SJCRH30 (cell line): ENCODE measurements at regions not wholly inside any gene's neighbourhood (a gene's known extent, or its start where the extent isn't known, plus 50 kb on each side); places are given as distances from the start of the nearest gene placed in this dataset.

ENCODE experiments used
- DNase-seq, 2 experiments: peaks; one replicate each; pipeline ENCODE4 v3.0.0-alpha.2; 2015 to 2020
- H3K27ac ChIP-seq: fragments of 250-450 bp; sonication (Bioruptor Pico); 2 replicates; pipeline ENCODE4 v1.5.1; 2020; ENCODE audit warnings: mild to moderate bottlenecking, moderate library complexity
- H3K27me3 ChIP-seq: fragments of 250-450 bp; sonication (Bioruptor Pico); 2 replicates; pipeline ENCODE4 v1.5.1; 2020; ENCODE audit warnings: mild to moderate bottlenecking, moderate library complexity
- H3K36me3 ChIP-seq: fragments of 250-450 bp; sonication (Bioruptor Pico); 2 replicates; pipeline ENCODE4 v1.5.1; 2020; ENCODE audit warnings: mild to moderate bottlenecking, moderate library complexity
- H3K4me1 ChIP-seq: fragments of 250-450 bp; sonication (Bioruptor Pico); 2 replicates; pipeline ENCODE4 v1.5.1; 2020; ENCODE audit warnings: mild to moderate bottlenecking, moderate library complexity
- H3K4me3 ChIP-seq: fragments of 250-450 bp; sonication (Bioruptor Pico); 2 replicates; pipeline ENCODE4 v1.5.1; 2020; ENCODE audit warnings: mild to moderate bottlenecking, moderate library complexity
- H3K9me3 ChIP-seq: fragments of 250-450 bp; sonication (Bioruptor Pico); replicated peaks from 2 replicates; pipeline ENCODE4 v1.5.1; 2020; ENCODE audit warnings: mild to moderate bottlenecking, moderate library complexity

- Histone ChIP-seq H3K9me3 (no peaks in the 10 kb centered on the region), H3K4me1 (no peaks in the 10 kb centered on the region), H3K36me3 (no peaks in the 10 kb centered on the region), H3K27ac (no peak overlapping the region), H3K27me3 (no peaks in the 10 kb centered on the region), H3K4me3 (no peak overlapping the region)
- no peak for DNase-seq
Observed at GRCh38 chr11:80173371-80174136, 732.7 kb upstream of the TENM4 start.

GRCh38 chr11:80168796-80169195 is 728.0 kb upstream of the TENM4 start:
- H3K27ac ChIP-seq = no peak overlapping the region
- H3K9me3 ChIP-seq = no peaks in the 10 kb centered on the region
- no peaks in the 10 kb centered on the region for H3K4me1 ChIP-seq
- H3K4me3 ChIP-seq = no peak overlapping the region
- H3K27me3 ChIP-seq = no peaks in the 10 kb centered on the region
- no peak for DNase-seq
- H3K36me3 ChIP-seq = no peaks in the 10 kb centered on the region

DNA sequence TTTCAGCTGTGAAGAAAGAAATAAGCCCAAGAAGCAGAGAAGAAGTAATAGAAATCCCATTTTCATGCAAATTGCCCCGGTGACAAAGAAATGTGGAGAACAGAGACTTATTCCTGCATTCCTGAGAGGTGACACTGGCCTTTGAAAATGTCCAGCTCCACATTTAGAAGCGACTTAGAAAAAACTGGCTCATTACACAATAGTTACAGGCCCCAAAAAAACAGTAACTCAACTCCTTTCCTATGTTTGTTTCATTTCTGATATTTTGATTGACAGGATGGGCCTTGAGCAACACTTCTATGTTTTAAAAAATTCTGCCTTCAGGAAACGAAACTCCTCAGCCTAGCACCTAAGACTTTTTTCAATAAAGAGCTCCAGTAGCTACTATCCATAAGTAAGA is 726.9 kb upstream of the TENM4 start:
- Histone ChIP-seq H3K27ac (no peak overlapping the region), H3K4me1 (no peaks in the 10 kb centered on the region), H3K4me3 (no peak overlapping the region), H3K9me3 (no peaks in the 10 kb centered on the region), H3K36me3 (no peaks in the 10 kb centered on the region), H3K27me3 (no peaks in the 10 kb centered on the region)
- DNase-seq = no peak

DNA sequence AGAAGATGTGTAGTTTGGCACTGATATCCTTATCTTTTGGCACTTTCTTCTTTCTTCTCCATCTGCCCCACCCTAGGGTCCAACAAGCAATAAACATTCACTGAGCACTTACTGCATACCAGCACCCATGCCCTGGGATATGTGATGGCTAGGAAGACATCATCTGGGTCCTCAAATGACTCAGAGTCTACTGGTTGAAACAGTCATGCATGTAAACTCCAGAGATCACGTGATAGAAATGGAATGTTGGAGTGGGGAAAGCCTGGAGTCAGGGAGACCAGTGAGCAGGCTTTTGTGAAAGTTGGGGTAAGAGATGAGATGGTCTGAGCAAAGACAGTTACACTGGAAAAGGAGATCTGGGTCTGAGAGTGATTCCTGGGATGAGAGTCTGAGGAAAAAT is 724.9 kb upstream of the TENM4 start:
- Histone ChIP-seq H3K27ac (no peak overlapping the region), H3K4me1 (no peaks in the 10 kb centered on the region), H3K4me3 (no peak overlapping the region), H3K9me3 (no peaks in the 10 kb centered on the region), H3K36me3 (no peaks in the 10 kb centered on the region), H3K27me3 (no peaks in the 10 kb centered on the region)
- DNase-seq = no peak

DNA sequence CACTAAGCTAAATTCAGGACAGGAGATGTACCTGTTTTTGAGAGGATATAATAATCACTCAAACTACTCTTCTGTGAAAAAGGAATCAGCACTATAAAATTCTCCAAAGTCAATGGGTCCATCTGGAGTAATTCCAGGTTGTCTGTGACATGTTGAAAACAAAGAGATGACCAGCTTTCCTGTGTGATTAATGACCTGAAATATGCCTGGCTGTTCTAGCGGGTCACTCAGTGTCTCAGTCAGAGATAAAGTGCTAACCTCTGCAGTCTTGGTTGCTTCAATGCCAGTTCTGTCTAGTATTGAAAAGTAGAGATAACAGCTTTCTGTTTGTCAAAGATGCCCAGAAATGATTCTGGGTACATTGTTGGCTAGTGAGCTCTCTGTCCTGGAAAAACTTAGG is 722.6 kb upstream of the TENM4 start:
- Histone ChIP-seq H3K27me3 (no peaks in the 10 kb centered on the region), H3K4me3 (no peak overlapping the region), H3K27ac (no peak overlapping the region), H3K4me1 (no peaks in the 10 kb centered on the region), H3K9me3 (no peaks in the 10 kb centered on the region), H3K36me3 (no peaks in the 10 kb centered on the region)
- no peak for DNase-seq

DNA sequence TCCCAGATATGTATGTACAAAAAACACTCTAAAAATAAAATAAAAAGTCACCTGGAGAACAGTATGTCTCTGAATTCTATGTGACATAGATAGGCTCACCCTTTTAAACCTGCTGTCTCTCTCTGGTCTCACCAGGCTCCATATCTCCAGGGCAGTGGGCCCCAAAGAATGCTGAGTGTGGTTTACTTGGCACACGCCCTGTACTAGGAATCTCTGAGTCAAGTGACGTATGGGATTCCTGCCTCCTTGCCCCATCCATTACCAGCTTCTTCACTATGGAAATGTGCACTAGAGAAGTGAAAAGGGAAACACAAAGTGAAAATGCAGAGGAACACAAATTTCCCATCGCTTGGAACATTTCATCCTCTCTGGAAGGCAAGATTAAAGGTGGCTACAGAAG is 722.2 kb upstream of the TENM4 start:
- H3K36me3 ChIP-seq = no peaks in the 10 kb centered on the region
- no peaks in the 10 kb centered on the region for H3K4me1 ChIP-seq
- no peaks in the 10 kb centered on the region for H3K9me3 ChIP-seq
- H3K27ac ChIP-seq = no peak overlapping the region
- no peak overlapping the region for H3K4me3 ChIP-seq
- DNase-seq = peak; percentile 2 to 6
- H3K27me3 ChIP-seq = no peaks in the 10 kb centered on the region

DNA sequence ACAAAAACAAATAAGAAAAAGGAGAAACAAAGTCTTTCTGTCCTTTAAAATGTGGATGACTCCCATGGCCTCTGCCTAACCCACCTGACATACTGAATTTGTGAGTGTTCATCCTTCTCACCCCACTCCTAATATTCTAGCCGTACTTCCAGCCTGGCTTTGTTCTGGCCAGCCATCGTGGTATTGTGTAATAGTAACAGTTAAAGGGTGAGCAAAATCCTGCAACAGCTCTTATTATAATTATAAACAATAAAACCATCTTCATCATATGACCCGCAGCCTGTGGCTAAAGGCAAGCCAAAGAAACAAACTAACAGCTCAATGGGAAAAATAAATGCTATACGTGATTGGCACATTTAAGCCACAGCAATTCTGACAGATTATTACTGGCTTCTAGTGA is 721.6 kb upstream of the TENM4 start:
- H3K4me1 ChIP-seq = no peaks in the 10 kb centered on the region
- no peaks in the 10 kb centered on the region for H3K36me3 ChIP-seq
- no peaks in the 10 kb centered on the region for H3K27me3 ChIP-seq
- H3K9me3 ChIP-seq = no peaks in the 10 kb centered on the region
- no peak for DNase-seq
- H3K4me3 ChIP-seq = no peak overlapping the region
- no peak overlapping the region for H3K27ac ChIP-seq

GRCh38 chr11:80157447-80157846 is 716.6 kb upstream of the TENM4 start:
- no peak overlapping the region for H3K4me3 ChIP-seq
- DNase-seq = no peak
- no peaks in the 10 kb centered on the region for H3K36me3 ChIP-seq
- H3K27me3 ChIP-seq = no peaks in the 10 kb centered on the region
- no peaks in the 10 kb centered on the region for H3K9me3 ChIP-seq
- no peaks in the 10 kb centered on the region for H3K4me1 ChIP-seq
- H3K27ac ChIP-seq = no peak overlapping the region

GRCh38 chr11:80156062-80156461 is 715.2 kb upstream of the TENM4 start:
- Histone ChIP-seq H3K27me3 (no peaks in the 10 kb centered on the region), H3K27ac (no peak overlapping the region), H3K36me3 (no peaks in the 10 kb centered on the region), H3K4me3 (no peak overlapping the region), H3K4me1 (no peaks in the 10 kb centered on the region), H3K9me3 (no peaks in the 10 kb centered on the region)
- DNase-seq = no peak

DNA sequence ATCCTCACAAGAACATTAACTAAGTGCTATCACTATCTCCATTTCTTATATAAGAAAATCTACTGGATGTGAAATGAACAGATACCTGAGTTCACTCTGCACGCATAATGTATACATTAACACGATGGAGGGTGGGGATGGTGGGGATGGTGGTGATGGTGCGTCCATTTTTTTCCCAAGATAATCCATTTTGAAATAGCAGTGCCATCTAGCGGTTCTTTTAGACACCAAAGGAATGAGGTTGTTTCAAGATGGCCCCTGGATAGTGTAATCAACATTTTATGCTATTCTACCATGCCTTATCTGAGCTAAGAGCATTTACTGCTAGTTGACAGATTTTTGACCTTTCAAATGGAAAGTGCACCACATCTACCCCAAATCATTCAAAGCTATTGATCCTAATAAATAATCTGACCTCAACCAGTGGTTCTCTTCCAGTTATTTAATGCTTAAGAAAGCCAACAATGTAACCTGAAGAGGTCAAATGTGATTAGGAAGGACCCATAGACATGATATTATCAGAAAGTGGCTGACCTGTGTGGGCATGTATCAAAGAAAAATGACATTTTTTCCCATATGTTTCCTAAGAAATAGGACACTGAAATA is 714.7 kb upstream of the TENM4 start:
- peak; percentile 16 to 62 for DNase-seq
- Histone ChIP-seq H3K27me3 (no peaks in the 10 kb centered on the region), H3K27ac (no peak overlapping the region), H3K4me3 (no peak overlapping the region), H3K36me3 (no peaks in the 10 kb centered on the region), H3K9me3 (no peaks in the 10 kb centered on the region), H3K4me1 (no peaks in the 10 kb centered on the region)

DNA sequence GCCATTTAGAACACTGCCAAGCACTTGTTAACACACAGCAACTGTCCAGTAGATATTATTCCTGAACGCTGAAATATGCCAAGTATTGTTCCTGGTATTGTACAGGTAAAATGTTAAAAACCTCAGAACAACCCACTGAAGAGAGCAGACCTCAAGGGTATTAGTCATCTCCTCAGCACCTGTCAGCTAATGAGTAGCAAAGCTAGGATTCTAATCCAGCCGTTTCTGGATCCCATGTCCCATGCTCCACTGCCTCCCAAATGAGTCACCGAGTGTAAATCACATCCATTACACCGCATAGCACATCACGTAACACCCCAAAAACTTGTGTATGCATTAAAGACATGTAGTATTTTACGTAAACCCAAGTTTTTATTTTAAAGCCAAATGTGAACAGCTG is 705.4 kb upstream of the TENM4 start:
- Histone ChIP-seq H3K27me3 (no peaks in the 10 kb centered on the region), H3K27ac (no peak overlapping the region), H3K4me1 (no peaks in the 10 kb centered on the region), H3K4me3 (no peak overlapping the region), H3K36me3 (no peaks in the 10 kb centered on the region), H3K9me3 (no peaks in the 10 kb centered on the region)
- DNase-seq = peak; percentile 1 to 12

DNA sequence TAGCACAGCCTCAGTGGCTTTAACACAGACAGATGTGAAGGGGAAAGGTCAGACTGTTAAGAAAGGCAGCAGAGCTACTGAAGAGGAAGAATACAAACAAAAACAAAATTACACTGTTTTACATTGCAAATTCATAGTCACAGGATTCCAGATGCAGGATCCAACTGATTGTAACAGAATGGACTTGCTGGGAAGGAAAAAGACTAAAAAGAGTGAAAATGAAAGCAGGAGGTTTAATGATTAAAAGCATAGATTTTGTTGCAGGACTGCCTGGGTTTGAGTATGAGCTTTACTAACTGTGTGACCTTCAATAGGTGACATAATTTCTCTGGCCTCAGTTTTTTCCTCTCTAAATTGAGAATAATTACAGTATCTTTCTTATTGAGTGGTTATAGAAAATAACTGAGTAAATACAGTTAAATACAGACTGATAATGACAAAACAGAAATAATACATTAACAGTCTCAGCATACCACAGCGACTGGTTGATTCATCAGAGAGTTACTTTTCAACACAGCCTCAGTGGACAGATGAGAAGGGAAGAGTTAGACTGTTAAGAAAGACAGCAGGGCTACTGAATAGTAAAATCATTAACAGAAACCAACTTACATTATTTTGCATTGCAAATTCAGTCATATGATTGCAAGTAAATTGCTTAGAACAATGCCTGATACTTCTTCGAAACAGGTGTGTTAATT is 704.2 kb upstream of the TENM4 start:
- no peak overlapping the region for H3K4me3 ChIP-seq
- H3K27me3 ChIP-seq = no peaks in the 10 kb centered on the region

GRCh38 chr11:80136991-80137390 is 696.2 kb upstream of the TENM4 start:
- Histone ChIP-seq H3K4me1 (no peaks in the 10 kb centered on the region), H3K27ac (no peak overlapping the region), H3K27me3 (no peaks in the 10 kb centered on the region), H3K9me3 (no peaks in the 10 kb centered on the region), H3K4me3 (no peak overlapping the region), H3K36me3 (no peaks in the 10 kb centered on the region)
- DNase-seq = no peak

More for the DNA sequence above, 704.2 kb upstream of the TENM4 start:
- Histone ChIP-seq H3K4me1 (no peaks in the 10 kb centered on the region), H3K27ac (no peak overlapping the region), H3K36me3 (no peaks in the 10 kb centered on the region), H3K9me3 (no peaks in the 10 kb centered on the region)
- DNase-seq = no peak

DNA sequence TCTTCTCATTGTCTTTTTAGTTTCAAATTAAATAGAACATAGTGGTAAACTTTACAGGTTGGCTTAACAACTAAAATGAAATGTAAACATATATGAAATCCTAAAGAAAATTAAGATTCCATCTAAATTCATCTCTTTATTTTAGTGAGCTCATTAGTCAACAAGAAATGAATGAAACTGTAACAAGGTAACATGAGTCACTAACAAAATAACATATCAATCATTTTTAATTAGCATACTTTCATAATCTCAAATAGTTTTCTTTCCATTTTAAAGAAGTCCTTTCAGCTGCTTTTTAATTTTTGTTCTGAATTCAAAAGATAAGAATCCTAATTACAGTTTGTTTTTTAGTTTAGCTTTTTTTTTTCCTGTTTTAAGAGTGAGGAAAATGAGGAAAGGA is 688.6 kb upstream of the TENM4 start:
- Histone ChIP-seq H3K36me3 (no peaks in the 10 kb centered on the region), H3K27me3 (no peaks in the 10 kb centered on the region), H3K27ac (no peak overlapping the region), H3K4me3 (no peak overlapping the region), H3K9me3 (no peaks in the 10 kb centered on the region), H3K4me1 (no peaks in the 10 kb centered on the region)
- no peak for DNase-seq

DNA sequence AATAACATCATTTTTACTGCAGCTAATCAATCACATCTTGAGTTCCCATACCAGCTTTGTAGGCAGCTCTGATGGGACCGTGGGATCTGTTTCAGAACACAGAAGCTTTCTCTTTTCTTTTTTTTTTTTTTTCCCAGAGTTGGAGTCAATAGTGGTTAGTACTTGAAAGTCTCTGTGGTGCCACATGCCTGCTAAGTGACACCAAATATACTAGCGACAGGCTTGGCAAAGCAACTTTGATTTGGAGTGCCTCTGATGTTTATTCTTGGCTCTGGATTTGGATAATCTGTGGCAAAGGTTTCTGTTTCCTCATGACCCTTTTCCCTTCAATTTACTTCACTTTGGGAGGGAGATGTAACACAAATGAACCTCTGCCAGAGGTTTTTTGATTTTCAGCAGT is 681.4 kb upstream of the TENM4 start:
- H3K36me3 ChIP-seq = no peaks in the 10 kb centered on the region
- no peak overlapping the region for H3K4me3 ChIP-seq
- H3K4me1 ChIP-seq = no peaks in the 10 kb centered on the region
- no peaks in the 10 kb centered on the region for H3K9me3 ChIP-seq
- H3K27ac ChIP-seq = no peak overlapping the region
- DNase-seq = no peak
- no peaks in the 10 kb centered on the region for H3K27me3 ChIP-seq
